ENCODE measurements at regions not wholly inside any gene's neighbourhood (a gene's known extent, or its start where the extent isn't known, plus 50 kb on each side); places are given as distances from the start of the nearest gene placed in this dataset.

DNA sequence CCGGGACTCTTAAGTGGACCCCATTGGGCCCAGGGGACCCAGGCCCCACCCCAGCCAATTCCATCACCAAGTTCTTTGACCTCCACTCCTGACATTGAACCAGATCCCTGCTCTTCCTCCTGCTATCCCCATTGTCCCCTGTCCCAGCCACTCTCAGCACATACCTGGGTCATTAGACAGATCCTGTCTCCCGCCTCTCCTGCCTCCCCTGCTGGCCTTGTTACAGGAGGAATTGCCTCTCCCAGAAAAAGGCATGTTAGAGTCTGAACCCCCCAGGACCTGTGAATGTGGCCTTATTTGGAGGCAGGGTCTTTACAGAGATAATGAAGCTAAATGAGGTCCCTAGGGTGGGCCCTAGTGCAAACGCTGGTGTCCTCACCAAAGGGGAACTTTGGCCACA, 301.9 kb downstream of the NPHP4 start:
- TF ChIP-seq EP300 (IDR thresholded peaks at IDR 0.05; ENCODE audit: borderline replicate concordance) (no peak), YY1 (IDR thresholded peaks at IDR 0.05; ENCODE audit: low read depth) (no peak), FOXM1 (IDR thresholded peaks at IDR 0.05; ENCODE audit: borderline replicate concordance, low read depth) (no peak), NFIC (IDR thresholded peaks at IDR 0.05) (no peak), TAF1 (IDR thresholded peaks at IDR 0.05; ENCODE audit: low read depth) (no peak)
- TF ChIP-seq, protein P1, sequence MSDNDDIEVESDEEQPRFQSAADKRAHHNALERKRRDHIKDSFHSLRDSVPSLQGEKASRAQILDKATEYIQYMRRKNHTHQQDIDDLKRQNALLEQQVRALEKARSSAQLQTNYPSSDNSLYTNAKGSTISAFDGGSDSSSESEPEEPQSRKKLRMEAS (IDR thresholded peaks at IDR 0.05), result no peak

Measured in Ishikawa (cell line).